ENCODE measurements at regions not wholly inside any gene's neighbourhood (a gene's known extent, or its start where the extent isn't known, plus 50 kb on each side); places are given as distances from the start of the nearest gene placed in this dataset.

DNA sequence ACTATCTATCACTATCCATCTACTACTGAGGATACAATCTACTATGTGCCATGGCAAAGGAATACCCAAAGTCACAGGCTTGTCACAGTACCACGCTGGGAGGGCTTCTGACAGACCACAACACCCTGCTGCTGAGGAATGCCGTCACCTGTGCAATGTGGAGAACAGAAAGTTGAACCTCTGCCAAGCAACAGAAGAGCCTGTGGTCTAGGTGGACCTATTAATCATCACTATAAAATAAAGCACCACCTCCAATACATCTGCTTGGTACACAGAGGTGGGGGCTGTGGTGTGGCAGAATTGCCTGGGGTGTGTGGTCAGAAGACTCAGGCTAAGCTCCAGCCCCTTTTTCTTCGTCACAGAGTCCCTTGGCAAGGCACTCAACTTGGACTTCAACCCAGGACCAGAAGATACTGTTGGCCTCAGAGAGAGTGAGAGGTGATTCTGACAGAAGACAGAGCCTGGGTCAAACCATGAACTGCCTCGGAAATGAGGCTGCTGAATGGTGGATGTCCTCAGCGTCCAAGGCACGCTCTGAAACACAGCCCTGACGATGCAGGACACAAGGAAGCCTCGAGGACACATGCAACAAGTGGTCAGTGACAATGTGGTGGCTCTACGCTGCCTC lies 189.4 kb upstream of the CHRNA7 start:
- DNase-seq, result no peak

DNA sequence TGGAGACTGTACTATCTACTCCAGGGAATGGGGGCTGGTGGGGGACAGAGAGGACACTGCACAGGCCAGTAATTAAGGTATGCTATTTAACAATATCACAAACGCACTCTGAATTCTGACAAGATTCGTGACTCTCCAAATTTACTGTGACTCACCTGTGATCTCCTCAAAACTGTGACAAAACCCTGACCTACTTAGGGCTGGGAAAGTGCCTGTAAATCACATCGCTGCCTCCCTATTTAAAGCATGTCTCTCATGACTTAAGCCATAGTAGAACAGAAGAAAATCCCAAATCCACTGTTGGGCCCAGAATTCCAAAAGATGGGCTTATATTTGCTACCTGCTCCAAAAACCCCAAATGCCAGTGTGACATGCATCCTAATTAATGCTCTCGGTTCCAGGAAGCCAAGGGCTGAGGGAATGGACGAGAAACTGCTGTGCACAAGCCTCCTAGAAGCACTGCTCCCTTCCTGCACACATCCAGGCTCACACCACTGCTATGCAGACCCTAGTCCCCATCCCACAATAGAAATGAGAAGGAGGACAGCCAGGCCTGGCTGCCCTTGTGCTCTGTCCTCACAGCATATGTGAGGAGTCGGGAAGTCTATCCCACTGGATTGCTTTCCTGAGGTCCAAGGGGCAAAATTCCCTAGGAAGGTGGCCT lies 187.7 kb upstream of the CHRNA7 start:
- no peak for DNase-seq

DNA sequence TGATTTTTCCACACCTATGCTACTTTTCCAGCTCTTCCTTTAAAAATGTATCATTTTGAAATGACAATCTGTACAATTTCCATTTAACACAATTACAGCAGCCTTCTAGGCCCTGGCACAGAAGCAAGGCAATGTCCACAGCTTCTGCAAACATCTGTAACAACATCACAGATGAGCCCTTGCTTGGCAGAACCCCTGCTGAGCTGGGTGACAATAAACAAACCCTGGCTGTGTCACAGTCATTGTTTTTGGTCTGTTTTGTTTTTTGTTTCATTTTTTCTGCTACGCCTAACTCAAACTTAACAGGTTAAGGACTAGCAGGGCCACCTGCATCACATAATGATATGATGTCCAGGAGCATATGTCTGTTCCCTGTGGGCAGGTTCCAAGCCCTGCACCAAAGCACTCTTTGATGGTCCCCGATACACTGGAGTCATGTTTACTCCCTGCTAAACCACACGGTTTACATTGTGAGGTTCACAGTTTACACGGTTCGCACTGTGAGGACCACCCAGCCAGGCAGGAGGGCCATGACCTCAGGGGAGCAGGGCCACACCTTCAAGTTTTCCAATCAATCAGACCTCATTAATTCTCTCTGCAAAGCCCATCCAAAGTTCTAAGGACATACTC lies 186.8 kb upstream of the CHRNA7 start:
- no peak for DNase-seq

DNA sequence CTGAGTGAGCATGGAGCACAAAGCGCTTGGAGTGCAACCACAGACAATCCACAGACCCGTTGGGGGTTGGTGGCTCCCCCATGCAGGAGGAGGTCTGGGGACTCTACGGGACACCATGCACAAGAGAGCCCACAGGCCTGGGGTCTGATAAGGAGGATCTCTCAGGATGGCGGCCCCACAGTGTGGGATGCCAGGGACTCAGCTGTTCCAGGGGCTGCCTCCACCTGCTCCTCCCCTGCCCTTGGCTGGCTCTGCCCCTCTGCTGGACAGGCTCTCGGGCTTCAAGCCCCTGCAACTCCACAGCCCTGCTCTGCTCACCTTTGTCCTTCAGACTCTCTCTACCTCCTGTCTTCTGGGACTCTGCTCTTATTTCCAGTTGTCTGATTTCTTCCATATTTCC lies 184.5 kb upstream of the CHRNA7 start:
- DNase-seq, result no peak

DNA sequence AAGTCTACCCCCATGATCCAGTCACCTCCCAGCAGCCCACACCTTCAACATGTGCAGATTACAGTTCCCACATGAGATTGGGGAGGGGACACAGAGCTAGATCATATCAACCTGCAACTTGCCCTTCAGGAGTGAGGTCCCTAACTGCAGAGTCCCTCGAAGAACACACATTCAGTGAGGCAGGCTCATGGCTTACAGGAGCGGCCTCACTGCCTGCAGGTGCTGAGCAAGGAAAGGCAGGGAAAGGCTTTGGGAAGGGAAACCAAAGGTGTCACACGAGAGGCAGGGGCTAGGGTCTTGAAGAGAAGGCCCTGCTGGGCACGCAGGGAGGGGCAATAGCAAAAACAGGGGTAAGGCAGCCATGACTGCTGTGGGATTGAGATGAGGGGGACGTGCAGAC lies 182.4 kb upstream of the CHRNA7 start:
- no peak for DNase-seq

DNA sequence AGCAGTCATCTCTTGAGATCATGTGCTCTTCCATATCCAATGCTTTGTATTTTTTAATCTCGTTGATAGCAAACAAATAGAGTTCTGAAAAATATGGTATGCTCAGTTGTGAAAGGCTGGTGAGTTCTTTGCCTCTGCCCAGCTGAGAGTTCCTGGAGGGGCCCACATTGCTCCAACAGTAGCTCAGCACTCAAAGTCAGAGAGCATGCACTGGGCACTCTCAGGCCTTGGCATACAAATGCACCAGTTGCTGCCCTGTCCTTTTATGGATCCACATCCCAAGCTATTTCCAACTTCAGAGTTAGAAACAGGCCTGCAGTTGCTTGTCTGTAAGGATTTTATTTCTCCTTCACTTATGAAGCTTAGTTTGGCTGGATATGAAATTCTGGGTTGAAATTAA lies 181.7 kb upstream of the CHRNA7 start:
- DNase-seq, result no peak

DNA sequence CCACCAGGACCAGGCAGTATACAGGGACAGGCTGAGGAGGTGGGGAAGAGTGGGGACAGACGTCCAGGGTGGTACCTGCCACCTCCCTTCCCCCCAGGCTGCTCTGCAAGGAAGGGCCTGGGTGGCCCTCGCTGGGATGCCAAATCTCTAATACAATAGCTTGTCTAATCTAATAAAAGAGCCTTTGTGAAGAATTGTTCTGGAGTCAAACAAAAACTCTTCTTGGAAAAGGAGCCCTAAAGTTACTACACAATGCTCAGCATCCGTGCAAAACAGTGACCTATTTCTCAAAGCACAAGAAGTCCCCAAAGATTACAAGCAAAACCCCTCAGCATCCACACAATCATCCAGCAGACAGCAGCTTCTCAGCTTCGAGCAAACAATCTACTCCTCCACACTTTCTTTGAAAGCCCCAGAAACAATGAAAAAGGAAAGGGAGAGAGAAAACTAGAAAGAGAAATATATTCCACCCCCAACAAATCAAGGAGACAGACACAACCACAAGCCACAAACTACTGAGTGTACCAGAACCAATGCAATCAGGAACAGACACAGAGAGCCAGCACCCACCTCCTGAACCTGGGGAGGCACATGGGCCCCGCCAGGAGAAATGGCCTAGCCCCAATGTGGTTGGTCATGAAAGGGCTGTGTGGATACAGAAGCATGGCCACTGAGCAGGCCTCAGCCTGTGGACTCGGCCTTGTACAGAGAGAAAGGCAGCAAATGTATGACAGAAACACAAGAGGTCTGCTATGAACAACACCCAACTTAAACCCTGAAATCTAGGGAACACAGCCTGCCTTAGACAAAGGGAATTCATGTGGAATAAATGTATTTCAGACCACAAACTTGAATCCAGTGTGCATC lies 177.1 kb upstream of the CHRNA7 start:
- DNase-seq, result no peak

DNA sequence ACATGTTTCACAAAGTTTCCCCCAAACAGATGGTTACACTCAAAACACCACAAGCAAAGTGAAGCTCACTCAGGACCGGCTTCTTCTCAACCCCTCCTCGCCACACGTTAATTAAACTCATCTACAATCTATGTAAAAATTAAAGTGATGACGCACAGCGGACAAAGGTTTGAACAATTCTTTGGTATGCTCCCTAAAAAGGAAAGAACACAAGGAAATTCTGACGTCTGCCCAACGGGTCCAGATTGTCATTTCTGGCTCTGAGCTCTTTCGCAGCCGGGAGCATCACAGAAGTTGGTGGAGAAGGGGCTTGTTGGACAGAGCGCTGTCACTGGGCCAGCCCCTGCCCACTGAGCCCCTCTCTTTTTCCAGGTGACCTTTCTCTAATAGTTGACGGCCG lies 173.7 kb upstream of the CHRNA7 start:
- DNase-seq, result no peak

DNA sequence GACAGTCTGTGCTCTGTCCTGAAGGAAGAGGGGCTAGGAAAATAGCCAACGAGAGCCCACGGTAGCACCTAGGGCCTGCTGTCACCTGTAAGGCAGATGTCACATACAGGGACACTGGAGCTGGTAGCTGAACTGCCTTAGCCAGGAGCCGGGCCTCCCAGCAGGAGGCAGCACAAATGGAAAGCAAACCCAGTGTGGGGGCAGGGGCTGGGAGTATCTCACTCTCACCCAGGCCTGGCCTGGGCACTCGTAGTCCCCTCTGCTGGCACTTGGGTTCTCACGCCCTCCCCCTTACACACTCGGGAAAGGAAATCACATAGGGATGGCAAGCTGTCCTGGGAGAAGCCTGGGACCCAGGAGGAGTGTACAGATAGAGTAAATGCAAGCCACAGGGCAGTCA lies 173.1 kb upstream of the CHRNA7 start:
- no peak for DNase-seq

DNA sequence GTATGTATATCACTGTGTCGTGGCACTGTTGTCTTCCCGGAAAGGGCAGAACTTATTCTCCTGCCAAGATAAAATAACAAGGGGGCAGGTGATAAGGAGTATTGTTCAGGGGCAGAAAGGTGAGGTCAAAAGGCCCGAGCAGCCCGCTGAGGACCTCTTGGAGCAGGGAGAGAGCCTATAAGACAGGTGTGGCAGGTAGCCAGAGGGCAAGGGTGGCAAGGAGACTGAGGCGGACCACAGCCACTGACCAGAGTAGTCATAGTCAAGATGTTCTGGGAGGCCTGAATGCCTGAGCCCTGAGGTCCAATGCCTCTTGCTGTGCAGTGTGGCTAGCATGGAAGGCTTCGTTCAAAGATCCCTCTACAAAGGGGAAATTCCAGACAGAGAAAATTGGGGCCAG lies 172.3 kb upstream of the CHRNA7 start:
- no peak for DNase-seq

DNA sequence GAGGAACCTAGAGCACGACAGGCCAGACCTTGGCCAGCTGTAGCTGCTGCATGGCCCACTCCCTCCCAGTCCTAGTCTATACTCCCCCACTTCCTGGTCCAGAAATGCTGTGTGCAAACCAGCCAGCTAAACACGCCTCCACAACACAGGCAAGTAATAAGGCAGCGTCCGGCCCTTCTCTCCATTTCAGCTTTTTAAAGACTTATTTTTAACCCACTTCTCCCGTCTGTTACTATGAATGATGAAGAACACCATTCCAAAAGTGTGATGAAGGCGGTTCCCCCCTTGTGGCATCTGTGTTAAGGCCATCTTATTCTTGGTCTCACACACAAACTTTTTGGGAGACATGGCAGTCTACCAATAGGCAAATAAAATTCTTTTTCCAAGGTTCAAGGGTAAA lies 164.1 kb upstream of the CHRNA7 start:
- no peak for DNase-seq

DNA sequence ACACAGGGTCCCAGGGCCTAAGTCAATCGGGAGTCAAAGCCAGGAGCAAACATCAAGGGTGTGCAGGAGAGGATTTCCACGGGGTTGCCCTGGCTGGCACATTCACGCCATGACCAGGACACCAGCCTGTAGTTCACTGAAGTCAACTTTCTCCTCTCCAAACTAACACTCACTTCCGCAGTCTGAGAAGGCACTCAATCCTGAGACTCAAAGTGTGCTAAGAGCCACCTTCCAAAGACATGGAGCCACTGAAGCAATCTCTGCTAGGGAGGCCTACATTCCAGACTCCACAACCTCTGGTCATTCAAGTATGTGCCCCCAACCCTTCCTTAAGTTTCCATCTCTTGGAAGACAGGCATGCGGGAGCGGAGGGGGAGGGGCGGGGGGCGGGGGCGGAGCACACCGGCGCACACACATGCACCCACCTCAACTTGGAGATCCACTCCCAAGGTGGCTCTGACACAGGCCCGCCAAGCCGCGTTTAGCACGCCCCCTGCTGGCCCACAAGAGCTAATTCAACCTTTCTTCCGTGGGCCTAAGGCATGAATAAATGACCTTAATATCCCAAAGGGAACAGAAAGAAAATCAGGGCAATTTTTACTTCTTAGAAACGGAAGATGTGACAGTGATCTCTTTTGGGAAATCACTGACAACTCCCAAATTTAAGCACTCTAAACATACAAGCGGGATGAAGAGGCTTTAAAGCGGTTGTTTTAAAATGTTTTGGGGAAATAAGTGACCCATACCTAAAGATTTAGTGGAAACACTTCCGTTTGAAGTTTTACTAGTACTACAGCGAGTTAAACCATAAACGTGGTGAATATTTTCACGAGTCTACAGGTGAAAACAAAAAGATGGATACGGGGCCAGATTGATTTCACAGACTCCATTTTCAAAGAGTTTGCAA lies 162.5 kb upstream of the CHRNA7 start:
- DNase-seq, result peak; percentile 54

DNA sequence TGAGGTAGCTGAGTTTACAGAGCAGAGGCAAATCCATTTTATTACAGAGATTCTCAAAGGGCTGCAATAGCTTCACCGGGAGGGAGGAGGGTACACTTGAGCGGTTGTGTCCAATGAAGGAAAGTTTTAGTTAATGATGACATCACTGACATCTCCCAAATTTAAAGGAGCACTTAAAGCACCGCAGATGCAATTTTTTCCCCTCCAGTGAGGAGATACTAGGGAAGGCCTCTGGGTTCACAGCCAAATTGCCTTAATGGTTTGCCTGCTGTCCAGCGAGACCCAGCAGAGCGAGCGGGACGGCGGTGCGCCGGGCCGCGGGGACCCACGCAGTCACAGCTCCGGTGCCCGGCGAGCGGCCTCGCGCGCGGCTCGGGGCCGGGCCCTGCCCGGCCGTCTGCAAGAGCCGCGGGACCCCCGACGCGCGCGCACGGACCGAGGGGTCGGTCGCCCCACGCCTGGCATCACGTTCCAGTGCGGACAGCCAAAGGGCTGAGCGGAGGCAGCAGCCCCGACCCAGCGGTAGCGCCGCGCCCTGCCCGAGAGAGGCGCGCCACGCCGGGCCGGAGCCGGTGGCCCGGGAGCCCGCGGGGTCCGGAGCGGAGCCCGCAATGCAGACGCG lies 160.5 kb upstream of the CHRNA7 start:
- DNase-seq, result no peak

DNA sequence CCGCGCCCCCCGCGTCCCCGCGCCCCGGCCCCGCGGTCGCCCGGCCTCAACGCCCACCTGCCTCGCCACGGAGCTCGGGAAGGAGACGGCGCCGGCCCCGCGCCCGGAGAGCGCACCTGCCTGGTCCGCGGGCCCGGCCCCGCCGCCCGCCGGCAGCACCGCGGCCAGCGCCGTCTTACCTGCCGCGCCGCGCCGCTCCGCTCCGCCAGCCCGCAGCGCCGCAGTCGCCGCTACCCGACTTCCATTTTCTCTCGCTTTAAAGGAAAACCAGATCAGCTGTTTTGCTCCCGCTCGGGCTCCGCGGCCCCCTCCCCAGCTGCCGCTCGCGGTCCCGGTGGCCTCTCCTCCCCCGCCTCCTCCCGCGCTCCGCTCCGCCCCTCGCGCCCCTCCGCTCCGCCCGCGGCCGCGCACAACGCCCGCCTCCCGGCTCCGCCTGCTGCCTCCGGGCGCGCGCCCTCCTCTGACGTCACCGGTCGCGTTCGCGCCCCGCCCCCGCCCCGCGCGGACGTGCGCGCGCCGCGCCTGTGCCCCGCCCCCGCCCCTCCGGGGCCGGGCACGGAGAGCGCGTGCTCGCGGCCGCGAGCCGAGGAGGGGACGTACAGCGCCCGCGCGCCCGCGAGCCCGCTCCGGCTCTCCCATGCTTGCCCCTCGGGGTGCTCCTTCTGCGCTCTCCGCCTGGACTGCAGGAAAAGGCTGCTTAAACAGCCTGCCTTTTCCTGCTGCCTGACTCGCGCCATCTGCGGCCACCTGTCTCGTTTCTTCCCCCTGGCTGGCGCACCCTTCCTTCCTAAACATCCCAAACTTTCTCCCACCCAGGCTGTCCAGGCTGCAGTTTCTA lies 159.8 kb upstream of the CHRNA7 start, which contains the start of gene OTUD7A:
Gene OTUD7A (minus strand): TSS at position 346 of the 838 bp plus-strand sequence.
- peak; percentile 81 for DNase-seq

DNA sequence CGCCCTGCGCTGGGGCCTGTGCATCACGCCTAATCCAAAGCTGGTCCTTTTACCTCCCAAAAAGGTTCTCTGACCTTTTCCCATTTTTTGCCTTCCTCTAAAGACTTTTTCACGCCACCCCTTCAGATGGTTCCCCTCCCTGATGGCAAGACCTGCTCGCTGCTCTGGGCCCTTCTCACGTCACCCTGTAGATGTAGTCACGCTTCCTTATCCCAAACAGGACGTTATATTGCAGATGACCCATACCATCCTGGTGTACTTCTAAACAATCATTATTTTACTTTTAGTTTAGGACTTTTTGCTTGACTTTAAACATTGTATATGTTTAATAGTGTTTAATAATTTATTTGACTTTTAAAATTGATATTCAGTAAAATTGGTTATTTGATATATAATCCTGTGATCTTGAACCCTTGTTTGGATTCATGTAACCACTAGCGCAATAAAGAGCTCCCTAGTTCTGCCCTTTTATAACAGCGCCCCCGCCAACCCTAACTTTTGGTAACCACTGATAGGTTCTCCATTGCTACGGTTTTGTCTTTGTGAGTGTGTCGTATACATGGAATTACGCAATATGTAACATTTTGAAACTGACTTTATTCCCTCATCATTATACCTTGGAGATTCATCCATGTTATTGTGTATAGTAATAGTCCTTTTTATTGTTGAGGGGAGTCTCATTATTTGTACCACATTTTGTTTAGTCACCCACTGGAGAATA lies 159.0 kb upstream of the CHRNA7 start:
- no peak for DNase-seq

DNA sequence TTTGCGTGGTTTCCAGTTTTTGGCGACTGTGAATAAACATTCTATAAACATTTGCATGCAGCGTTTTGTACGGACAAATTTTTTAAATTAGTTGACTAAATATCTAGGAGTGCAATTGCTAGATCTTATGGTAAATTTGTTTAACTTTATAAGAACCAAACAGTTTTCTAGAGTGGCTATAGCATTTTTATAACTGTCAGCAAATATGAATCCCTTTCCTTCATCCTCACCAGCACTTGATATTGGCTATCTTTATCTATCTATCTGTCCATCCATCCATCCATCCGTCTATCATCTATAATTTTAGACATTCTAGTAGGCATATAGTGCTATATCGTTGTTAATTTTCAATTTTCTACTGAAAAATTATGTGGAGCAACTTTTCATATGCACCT lies 158.4 kb upstream of the CHRNA7 start:
- DNase-seq, result no peak

DNA sequence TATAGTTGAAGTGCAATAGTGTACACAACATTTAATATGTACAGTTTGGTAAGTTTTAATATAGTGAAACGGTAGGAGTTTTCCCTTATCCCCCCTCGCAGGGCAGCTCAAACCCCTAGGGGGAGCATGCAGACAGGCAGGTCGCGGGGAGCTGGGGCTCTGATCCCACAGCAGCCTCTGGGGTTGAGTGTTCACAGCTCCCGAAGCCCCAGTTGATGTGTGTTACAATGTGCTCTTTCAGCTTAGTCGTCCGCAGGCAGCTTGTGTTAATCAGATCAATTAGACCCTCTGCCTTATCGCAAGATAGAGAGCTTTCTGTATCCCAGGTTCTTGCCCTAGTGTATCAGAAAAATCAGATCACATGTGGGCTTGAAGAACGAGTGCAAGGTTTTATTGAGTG lies 143.1 kb upstream of the CHRNA7 start:
- no peak for DNase-seq

DNA sequence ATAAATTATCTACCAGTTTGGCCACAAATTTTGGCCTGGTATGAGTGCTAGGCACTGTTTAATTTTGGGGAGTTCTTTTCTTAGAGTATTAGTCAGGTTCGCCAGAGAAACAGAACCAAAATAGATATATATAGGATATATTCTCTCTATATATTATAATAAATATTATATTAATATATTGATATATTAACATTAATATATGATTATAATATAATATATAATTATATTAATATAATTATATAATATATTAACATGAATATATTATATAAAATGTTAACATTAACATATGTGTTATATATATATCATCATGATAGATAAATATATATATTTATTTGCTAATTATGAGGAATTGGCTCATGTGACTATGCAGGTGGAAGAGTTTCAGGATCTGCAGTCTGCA lies 137.8 kb upstream of the CHRNA7 start:
- DNase-seq, result no peak

DNA sequence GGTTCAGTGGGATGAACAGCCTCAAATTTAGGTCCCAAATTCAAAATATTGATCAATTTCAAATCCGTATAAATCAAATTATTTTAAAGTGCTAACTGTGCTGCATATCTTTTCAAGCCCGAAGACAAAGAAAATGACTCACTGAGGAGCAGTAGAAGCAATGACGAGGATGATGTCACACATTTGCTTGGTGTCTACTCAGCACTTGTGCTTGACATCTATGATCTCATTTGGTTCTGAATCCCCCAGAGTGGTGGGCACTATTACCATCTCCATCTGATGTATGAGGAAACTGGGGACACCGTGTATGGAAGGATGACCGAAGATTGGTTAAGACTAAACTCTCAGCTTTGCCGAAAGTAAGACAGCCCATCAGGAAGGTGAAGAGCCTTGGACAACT lies 136.5 kb upstream of the CHRNA7 start:
- DNase-seq, result no peak

DNA sequence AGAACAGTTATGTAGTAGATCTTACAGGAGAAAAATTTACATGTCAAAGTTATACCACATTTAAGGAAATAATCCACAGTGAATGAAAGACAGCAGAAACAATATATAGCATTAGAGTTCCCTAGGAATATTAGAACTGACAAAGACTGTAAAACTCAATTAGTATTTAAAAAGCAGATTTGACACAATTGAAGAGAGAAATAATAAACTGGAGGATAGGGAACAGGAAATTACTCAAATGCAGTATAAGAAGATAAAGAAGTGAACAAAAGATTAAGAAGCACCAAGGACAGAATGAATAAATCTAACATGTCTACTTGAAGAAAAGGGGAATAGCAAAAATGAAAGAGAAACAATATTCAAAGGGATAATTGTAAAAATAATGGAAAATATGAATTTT lies 132.6 kb upstream of the CHRNA7 start:
- no peak for DNase-seq
